AG10803 (cell line): ENCODE measurements at regions not wholly inside any gene's neighbourhood (a gene's known extent, or its start where the extent isn't known, plus 50 kb on each side); places are given as distances from the start of the nearest gene placed in this dataset.
"Not testable (repeated sequence)": the region's sequence is repeated elsewhere in the genome, so short reads cannot be mapped to it uniquely, and the experiment has no call there.

Source experiments
- DNase-seq: peaks from one replicate; pipeline ENCODE4 v3.0.0; 2010; ENCODE audit warnings: low read depth
- H3K4me3 ChIP-seq: 2 replicates; pipeline ENCODE4 v1.5.1; 2011; ENCODE audit warnings: mild to moderate bottlenecking, low read length, control low read depth
- TF ChIP-seq, protein P1 (sequence below): conservative IDR thresholded peaks from 2 replicates; pipeline ENCODE4 v1.5.1; 2011; ENCODE audit warnings: mild to moderate bottlenecking, low read length, control low read depth, inconsistent platforms

GRCh38 chr13:88014527-88014926, 343.4 kb downstream of the SLITRK5 start:
- peak; percentile 31 for DNase-seq
- TF ChIP-seq, protein P1, sequence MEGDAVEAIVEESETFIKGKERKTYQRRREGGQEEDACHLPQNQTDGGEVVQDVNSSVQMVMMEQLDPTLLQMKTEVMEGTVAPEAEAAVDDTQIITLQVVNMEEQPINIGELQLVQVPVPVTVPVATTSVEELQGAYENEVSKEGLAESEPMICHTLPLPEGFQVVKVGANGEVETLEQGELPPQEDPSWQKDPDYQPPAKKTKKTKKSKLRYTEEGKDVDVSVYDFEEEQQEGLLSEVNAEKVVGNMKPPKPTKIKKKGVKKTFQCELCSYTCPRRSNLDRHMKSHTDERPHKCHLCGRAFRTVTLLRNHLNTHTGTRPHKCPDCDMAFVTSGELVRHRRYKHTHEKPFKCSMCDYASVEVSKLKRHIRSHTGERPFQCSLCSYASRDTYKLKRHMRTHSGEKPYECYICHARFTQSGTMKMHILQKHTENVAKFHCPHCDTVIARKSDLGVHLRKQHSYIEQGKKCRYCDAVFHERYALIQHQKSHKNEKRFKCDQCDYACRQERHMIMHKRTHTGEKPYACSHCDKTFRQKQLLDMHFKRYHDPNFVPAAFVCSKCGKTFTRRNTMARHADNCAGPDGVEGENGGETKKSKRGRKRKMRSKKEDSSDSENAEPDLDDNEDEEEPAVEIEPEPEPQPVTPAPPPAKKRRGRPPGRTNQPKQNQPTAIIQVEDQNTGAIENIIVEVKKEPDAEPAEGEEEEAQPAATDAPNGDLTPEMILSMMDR = no peak
- H3K4me3 ChIP-seq = no peak overlapping the region

DNA sequence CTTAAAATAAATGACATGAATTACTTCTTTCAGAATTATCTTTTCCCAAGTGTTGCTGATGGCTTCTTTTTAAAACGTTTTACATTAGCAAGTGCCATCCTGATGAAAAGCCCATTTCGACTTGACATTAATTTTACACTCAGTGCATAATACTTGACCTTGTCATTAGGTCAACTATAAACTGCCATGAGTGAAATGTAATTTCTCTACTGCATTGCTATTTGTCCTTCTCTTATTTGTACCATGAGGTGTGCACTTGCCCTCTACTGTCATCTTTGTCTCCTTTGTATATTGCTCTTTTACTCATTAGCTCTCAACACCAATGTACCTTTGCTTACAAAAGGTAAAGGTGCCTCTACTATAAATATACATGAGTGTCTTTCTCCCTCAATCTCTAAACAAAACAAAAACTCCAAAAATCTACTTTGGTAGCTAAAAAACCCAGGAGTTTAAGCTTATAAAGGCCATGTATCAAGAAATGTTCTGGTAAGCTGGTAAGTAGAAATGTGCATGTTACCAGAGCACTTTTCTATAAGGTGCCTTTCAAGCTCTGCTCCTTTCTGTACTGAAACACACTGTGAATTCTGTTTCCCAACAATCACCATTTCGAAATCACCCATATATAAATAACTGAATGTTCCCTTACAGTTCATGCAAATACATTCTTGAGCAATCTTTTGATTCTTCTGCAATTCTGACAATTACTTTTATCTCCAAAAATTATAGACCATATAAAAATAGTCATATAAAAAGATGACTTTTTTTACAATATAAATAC, 351.4 kb downstream of the SLITRK5 start:
- DNase-seq = peak; percentile 7
- TF ChIP-seq, protein P1 = no peak
- H3K4me3 ChIP-seq = no peak overlapping the region

GRCh38 chr13:88026241-88026640, 355.1 kb downstream of the SLITRK5 start:
- TF ChIP-seq, protein P1 = no peak
- H3K4me3 ChIP-seq = no peak overlapping the region
- DNase-seq = no peak

DNA sequence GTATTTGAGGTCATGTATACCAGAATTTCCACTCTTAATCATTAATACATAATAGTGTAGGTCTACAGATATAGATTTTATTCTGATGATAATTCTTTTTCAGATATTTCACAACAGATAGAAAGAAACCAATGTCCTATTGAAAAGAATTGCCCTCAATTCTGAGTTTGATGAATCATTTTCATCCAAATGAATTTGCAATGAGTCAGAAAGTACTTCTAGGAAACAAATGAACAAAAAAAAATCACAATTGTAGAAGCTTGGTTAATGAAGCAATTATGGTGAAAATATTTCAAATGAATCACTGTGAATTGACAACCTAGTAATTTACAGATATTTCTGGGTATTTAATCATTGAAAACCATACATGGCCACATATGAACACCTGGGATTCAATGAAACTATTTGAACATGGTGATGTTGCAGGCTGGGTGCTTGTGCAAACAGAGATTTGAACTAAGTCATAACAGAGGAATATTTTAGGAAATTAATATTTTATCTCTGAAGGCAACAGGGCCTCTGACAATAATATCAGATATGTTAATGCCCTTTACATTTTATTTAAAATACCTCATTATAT, 360.9 kb downstream of the SLITRK5 start:
- TF ChIP-seq, protein P1 = no peak
- DNase-seq = peak; percentile 45
- no peak overlapping the region for H3K4me3 ChIP-seq

DNA sequence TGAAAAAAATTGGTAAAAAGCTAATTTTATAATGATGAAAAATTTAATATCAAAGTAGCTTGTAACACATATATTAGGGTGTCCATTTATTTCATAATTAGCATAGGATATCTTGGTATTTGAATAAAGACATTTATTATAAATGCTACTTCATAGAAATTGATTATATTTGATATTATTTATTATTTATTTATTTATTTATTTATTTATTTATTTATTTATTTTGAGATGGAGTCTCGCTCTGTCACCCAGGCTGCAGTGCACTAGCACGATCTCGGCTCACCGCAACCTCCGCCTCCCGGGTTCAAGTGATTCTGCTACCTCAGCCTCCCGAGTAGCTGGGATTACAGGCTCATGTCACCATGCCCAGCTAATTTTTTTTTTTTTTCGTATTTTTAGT, 365.0 kb downstream of the SLITRK5 start:
- H3K4me3 ChIP-seq, DNase-seq: not testable (repeated sequence)

GRCh38 chr13:88042489-88042888, 371.3 kb downstream of the SLITRK5 start:
- DNase-seq = peak; percentile 2
- H3K4me3 ChIP-seq = no peak overlapping the region
- TF ChIP-seq, protein P1 = no peak

DNA sequence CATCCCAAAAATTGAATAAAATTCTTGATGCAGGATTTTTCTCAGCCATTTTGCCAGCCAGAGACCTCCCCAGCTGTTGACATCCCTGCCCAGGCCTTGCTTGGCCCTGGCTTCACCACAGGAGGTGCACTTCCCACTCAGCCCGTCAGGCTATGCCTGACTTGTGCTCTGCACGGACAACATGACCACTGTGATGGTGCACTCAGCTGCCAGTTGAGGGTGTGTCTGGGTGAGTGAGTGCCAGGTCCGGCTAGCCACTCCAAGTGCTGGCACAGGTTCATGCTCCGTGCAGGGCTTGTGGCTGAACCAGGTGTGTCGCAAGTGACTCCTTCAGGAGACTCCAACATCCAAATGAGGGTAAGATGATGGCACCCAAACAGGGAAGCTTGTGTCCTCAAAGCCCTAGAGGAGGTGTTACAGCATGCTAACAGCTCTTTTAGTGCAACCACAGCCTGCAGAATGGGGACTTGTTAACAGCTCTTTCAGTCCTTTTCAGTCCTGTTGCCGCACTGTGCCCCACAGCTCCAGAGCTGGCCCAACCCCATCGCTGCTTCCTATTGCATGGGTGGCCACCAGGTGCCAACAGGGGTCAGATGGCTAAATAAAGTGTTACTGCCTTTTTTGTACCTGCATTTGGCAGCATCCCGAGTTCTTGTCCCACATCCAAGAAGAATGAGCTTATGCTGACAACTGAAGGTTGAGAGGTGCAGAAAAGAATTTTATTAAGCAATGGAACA, 380.7 kb downstream of the SLITRK5 start:
- TF ChIP-seq, protein P1 = no peak
- DNase-seq = no peak
- no peak overlapping the region for H3K4me3 ChIP-seq
